GM18526 (cell line): ENCODE measurements at regions not wholly inside any gene's neighbourhood (a gene's known extent, or its start where the extent isn't known, plus 50 kb on each side); places are given as distances from the start of the nearest gene placed in this dataset.

Experiments
- POLR2A ChIP-seq: IDR thresholded peaks from 3 replicates; pipeline ENCODE4 v1.6.1; 2011; ENCODE audit not compliant: insufficient read length; ENCODE audit errors: extremely low read depth

DNA sequence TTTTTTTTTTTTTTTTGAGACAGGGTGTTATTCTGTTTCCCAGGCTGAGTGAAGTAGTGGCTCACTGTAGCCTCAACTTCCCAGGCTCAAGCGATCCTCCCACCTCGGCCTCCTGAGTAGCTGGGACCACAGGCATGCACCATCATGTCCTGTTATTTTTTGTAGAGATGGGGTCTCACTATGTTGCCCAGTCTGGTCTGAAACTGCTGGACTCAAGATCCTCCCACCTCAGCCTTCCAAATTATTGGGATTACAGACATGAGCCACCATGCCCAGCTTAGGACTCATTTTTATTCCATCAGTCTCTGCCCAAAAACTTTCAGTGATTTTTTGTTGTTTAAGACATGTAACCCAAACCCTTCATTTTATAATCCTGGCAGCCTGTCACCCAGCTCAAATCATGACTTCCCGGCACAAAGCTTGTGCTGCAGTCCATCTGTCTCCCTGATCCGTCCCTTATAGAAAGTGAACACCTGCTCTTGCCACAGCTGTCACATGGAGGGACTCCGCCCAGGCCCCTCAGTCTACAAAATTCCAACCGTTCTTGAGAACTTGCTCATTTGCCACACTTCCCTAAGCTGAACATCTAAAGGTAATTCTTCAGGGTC, 183.9 kb upstream of the JARID2 start:
- no peak for TF ChIP-seq POLR2A

GRCh38 chr6:15062516-15063252, 183.2 kb upstream of the JARID2 start:
- no peak for TF ChIP-seq POLR2A

- TF ChIP-seq POLR2A, result no peak
These were observed 182.5 kb upstream of the JARID2 start for GRCh38 chr6:15063253-15063853.

GRCh38 chr6:15065261-15065989, 180.4 kb upstream of the JARID2 start:
- no peak for TF ChIP-seq POLR2A

DNA sequence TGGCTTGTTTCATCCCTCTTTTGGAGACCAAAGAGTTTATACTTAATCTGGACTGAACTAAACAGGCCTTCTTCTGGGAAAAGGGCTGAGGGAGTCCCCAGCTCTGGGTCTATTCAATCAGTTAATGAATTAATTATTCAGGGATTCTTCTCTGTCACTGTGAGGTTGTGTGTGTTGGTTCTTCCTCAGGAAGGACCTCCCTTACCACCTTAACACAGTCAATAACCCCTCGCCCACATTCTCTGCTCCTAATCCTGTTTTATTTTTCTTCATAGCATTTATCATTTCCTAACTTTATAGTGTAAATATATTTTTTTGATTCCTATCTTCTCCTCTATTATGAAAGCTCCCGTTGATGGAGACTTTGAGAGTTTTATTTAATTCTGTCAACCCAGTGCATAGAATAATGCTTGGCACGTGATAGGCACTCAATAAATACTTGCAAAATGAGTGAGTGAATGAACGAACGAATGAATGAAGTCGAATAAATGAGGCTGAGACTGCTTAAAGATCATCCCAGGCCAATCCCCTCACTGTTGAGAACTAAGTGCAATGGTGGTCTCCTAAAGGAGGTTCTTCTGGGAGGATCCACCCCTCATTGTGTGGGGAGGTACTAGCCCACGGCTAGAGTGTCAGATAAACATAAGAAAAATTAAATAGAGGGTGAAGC, 179.6 kb upstream of the JARID2 start:
- TF ChIP-seq POLR2A, result no peak

DNA sequence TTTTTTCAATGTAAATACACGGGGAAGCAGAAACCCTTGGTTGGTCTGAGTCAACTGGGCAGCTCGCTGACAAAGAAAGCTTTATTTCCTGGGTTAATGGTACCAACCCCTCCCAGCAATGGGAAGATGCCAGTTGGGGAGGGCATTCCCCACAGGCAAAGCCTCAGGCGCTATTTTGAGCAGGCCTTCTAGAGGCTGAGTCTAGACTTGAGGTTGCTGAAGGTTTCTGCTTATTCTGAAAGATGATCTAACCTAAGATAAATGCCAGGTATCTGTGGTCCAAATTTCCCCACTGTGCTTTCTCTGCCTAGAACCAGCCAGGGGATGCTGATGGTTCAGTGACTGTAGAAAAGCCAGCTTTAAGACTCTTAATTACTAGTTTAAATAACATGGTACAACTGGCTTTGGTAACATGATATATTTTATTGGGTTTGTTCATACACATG, 172.5 kb upstream of the JARID2 start:
- no peak for TF ChIP-seq POLR2A

- no peak for TF ChIP-seq POLR2A
These were observed 171.9 kb upstream of the JARID2 start for GRCh38 chr6:15073883-15074465.

- no peak for TF ChIP-seq POLR2A
These were observed 171.1 kb upstream of the JARID2 start for GRCh38 chr6:15074806-15075205.

DNA sequence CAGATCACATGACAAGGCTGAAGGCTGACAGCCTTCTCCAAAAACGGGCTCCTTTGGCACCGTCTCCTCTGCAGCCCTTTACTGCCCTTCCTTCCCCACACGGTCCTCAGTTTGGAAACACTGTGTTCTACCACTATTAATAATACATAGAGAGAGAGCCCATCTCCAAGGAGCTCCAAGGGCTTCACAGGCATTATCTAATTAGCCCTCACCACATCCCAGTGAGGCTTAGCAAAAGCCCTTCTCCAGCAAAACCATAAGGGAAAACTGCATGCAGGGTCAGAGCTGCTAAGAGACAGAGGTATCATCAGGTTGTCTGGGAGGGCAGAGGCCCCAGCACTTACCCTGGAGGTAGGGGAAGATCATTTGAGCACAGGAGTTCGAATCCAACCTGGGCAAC, 169.3 kb upstream of the JARID2 start:
- no peak for TF ChIP-seq POLR2A

GRCh38 chr6:15077006-15077405, 168.9 kb upstream of the JARID2 start:
- no peak for TF ChIP-seq POLR2A

DNA sequence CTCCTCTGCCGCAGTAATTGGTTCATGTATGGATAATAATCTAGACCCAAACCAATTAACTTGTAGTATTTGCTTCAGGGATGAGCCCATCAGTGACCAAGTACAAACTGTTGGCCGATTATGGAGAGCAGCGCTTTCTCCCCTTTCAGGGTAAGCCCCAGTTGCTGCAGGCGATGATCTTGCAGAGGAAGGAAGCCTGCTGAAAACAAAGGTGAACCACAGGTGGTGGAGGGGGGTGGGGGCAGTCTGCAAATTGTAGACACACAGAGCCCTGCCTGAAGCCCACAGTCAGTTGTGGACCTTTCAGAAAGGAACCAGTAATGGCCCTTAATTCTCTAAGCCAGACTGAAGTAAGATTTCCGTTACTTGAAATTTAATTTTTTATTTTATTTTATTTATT, 167.9 kb upstream of the JARID2 start:
- no peak for TF ChIP-seq POLR2A

GRCh38 chr6:15079288-15079817, 166.5 kb upstream of the JARID2 start:
- TF ChIP-seq POLR2A, result no peak

DNA sequence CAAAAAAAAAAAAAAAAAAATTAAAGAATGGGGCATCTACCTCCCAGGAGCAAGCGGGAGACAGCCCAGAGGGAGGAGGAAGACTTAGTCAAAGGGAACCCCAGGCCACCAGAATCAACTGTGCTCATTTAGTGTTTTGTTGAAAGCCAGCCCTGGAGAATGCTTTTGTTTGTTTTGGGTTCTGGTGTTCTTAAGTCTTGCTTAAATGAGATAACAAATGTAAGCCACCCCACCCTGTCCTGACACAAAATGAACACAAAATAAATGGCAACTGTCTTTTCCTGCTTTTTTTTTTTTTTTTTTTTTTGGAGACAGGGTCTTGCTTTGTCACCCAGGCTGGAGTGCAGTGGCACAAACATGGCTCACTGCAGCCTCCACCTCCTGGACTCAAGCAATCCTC, 165.0 kb upstream of the JARID2 start:
- no peak for TF ChIP-seq POLR2A

GRCh38 chr6:15081447-15081846, 164.4 kb upstream of the JARID2 start:
- no peak for TF ChIP-seq POLR2A

DNA sequence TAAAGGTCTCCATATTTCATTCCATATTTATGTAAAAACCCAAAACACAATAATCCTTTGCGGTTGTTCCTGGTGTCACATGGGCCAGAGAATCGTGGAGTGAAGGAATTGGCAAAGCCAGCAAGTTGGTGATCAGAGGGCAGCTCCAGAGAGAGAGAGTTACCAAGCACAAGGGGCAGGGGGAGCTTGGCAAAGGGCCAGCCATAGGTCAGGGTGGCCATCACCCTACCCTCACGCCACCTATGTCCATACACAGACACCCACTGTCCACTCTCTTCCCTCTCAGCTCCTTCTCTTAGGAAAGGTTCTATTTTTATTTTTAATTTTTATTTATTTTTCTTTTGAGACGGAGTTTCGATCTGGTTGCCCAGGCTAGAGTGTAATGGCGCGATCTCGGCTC, 163.2 kb upstream of the JARID2 start:
- no peak for TF ChIP-seq POLR2A
